ENCODE measurements at regions not wholly inside any gene's neighbourhood (a gene's known extent, or its start where the extent isn't known, plus 50 kb on each side); places are given as distances from the start of the nearest gene placed in this dataset.

- TF ChIP-seq ZNF274 (IDR thresholded peaks at IDR 0.05; ENCODE audit: borderline replicate concordance, extremely low read depth, low read length): no peak
- TF ChIP-seq CTBP2 (IDR thresholded peaks at IDR 0.05; ENCODE audit: borderline replicate concordance, insufficient read depth, insufficient read length, low read length): no peak
- TF ChIP-seq SRF (IDR thresholded peaks at IDR 0.05; ENCODE audit: low read depth, low read length): no peak
Observed at GRCh38 chr2:381941-382727, 94.2 kb upstream of the ALKAL2 start (continued).
